NCI-H2227 (cell line): ENCODE measurements at regions not wholly inside any gene's neighbourhood (a gene's known extent, or its start where the extent isn't known, plus 50 kb on each side); places are given as distances from the start of the nearest gene placed in this dataset.

Source experiments
- DNase-seq: peaks from one replicate; lab custom pipeline; 2025; ENCODE audit not compliant: unreplicated experiment; lab: John Stamatoyannopoulos, UW

DNA sequence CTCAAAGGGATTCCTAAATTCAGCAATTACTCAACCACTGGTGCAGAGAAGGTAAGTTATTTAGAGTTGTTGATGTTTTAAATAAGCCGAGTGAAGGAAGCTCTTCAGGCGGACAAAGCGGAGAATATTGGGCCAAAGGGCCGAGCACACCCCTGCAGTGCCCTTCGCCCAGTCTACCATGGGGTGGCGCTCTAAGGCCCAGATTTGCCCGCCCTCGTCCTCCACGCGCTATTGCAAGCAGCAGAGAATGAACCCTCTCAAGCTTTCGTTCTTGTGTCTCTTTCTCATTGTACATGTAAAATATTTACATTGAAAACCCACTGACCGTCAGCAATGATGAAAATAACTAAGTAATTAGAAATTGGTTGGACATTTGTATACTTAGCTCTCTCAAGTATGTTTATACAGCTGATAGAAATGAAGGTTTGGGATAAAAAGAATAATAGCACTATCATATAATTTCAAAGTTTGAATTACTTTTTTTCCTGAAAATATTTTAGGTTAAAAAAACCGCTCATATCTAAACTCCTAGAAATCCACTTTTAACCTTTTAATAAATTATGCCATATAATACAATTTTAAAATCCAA is 195.0 kb upstream of the CEP162 start:
- DNase-seq: peak; percentile 75

DNA sequence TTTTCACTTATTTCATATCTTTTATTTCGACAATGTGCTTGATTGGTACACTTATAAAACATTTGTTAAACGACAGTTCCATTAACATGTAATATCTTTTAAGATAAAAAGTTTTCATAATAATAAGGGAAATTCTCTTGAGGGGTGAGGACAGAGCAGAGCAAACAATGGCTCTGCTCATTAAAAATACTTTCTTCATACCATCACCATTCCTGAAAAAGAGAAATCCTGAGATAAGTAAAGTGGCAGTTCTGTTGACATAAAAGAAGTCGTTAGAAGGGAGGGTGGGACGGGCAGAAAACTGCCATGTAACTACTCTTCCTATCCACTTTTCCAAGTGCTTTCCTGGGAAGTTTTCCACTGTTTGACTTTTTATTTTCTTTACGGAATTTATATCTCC is 193.6 kb upstream of the CEP162 start:
- DNase-seq: no peak

DNA sequence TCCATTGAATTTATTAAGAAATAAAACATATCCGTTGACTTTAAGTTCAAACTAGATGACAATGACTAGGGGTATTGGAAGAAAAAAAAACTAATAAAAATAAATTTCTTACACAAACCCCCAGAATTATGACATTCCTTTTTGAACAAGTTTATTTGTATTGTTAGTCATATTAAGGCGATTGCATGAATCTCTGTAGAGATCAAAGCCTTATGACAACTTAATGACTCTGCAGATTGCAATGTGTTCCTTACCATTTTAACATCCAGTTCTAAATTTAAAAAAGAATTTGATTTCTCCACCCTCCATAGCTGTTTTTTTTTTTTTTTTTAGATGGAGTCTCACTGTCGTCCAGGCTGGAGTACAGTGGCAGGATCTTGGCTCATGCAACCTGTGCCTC is 189.8 kb upstream of the CEP162 start:
- DNase-seq: no peak

DNA sequence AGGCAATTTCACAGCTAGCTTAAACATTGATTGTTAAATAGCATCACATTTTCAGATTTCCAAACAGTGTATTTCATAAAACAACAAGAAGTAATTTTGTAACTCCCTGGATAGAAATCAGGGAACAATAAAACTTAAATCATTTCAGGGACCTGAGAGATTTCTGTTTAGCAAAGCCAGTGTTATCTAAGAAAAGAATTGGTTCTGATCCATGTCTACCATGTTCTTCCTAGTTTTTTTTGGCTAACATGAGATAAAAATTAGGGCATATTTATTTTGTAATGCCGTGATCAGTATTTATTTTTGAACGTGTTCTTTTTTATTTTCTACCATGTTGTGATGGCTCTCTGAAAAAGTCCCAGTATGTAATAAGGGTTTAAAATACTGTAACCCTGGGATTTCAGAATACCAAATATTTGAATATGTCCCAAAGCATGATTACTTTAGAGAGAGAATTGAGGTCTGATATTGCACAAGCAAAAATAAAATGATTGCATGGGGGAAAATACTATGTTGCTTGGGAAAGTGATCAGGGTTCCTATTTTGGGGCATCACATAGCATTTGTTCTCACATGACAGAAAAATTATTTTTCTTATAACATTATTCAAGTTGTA is 188.7 kb upstream of the CEP162 start:
- no peak for DNase-seq

DNA sequence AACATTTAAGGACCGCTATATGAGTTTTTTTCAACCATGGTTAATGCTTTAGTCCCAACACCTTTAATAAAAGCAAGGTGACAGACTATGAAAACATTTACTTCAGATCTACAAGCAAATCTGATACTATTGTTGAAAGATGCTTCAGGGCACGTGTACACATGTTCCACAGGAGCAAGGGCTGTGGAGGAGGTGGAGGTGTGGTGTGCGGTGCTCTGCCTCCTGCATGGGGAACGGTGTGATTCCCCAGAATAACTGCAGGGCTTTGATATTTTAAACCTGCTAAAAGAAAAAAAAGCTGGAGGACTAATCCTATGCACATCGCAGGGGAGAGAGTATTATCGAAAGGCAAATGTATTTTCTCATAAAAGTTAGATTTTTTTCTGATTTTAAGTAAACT is 188.1 kb upstream of the CEP162 start:
- DNase-seq: no peak

DNA sequence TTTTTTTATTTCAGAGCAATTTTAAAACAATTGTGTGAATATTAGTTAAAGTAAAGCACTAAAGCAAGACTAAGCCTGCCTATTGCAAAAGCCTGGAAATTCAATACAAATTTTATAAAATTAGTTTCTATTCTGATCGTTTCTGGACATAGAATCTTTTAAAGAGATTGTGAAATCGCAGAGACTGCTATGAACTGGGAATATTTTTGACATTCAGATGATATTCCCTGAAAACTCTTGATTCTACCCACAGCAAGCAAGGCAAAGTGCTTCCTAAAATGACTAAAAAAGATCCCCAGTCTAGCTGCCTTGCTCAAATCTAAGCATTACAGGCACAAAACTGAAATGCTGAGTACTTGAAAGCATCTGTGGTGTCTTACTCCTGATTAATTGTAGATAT is 187.6 kb upstream of the CEP162 start:
- DNase-seq: no peak

DNA sequence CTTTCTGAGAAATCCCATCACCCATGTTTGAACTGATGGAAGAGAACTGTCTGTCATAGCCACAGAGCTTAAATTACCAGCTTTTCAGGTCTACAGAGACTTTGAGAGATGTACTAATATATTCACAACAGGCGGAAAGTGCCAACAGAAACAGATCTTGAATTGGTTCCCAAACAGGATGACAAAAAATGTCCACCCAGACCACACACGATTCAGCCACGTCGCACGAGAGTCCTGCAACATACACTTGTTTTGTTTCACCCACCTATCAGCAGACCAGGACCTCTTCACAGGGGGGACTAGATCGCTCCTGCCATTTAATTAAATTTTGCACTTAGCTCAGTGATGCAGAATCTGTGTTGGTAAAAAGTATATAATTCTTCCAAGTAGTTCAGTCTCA is 187.1 kb upstream of the CEP162 start:
- DNase-seq: no peak

DNA sequence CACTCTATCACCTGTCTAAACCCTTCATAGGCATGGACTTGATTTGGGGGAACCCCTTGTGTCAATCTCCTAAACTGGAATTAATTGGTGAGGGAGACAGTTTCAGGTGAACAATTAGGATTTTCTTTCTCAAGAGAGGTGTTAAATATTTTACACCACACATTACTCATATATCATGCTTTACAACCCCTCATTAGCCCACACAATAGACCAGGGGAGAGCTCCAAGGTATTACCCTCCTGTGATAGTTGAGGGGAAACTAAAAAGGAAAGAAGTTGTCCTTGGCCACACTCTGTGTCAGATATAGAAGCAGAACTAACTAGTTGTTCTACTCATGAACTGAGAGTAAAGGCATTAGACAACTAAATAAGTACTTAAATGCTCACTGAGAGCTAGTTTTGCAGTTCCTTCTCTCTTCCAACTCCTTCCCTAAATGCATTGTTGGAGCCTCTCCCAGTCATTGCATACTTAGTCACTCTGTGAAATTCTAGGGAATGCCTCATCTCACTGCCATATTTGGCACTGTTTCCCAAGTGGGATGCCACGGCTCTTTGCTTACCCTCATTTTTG is 183.7 kb upstream of the CEP162 start:
- DNase-seq: peak; percentile 27

DNA sequence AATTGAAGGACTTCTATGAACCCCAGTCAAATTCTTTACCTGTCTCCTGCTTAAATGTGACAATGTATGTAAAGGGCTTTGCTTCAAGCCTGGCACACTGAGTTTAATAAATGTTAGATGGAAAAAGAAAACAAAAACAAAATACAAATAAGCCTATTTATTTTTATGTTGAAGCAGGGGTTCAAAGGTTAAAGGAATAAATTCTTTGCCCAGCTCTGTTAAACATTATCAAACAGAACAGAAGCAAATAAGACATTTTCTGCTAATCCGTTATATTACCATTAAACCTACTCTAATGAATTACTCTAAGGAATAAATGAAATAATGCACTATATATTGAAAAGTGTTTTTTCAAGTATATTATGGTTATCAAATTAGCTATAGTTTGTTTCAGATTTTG is 182.5 kb upstream of the CEP162 start:
- no peak for DNase-seq

DNA sequence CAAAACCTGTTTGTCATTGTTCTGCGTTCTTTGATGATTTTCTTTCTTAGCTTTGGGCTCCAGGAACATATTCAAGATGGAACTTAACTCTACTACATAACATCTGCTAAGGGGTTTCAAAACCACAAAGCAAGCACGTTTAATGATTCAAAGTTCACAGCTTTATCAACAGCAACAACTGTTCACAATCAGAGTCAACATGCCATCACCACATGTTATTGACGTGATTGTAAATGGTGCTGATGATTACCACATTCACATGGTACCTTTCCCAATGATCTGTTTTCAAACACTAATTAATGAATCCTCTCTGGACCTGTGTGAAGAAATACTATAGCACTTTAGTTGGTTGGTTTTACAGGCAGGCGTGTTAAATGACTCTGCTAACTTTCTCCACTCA is 180.6 kb upstream of the CEP162 start:
- DNase-seq: no peak

DNA sequence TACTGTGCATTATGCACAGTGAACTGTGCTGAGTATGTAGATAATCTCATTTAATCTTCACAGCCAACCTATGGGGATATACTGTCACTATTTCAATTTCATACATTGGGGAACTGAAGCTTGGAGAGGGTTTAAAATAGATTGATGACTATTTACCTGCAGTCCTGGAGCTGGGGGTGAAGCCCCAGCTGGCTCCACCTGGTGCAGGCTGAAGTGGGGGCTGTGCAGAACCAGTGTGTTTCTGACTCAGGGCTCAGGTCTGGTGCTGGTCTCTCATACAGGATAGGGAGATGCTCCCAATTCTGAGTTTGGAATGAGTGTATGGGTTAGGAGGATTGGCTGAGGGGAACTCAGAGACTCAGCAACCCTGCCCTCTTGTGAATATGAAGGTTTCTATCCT is 176.1 kb upstream of the CEP162 start:
- DNase-seq: no peak

DNA sequence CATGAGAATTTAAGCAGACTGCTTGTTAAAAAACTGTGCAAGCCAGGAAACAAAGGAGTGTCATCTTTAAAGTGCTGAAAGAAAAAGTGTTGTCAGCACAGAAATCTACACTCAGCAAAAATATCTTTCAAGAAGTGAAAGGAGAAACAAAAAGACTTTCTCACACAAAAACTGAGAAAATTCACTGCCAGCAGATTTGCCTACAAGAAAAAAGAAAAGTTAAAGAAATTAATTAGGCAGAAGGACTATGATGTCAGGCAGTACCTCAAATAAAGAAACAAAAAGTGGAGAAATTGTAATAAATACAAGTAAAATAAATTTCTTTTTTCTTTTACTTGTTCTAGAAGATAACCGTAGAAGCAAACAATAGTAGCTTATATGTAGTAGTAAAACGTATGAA is 171.6 kb upstream of the CEP162 start:
- no peak for DNase-seq

DNA sequence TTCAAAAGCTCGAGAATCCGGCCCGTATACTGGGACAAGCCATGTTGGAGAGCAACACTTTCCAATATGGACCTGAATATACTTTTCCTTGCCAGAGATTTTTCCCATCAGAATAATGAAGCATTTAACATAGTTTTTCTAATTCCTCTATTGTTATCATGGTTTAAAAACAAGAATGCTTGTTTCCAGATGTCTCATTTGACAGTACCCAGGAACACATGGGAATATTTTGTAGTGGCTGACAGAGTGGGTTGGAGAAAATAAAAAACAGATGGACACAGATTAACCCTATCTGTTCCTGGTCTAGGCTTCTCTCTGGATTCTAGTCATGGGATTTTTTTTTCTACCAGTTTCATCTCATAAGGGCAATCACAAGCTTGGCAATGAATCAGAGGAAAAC is 164.8 kb upstream of the CEP162 start:
- no peak for DNase-seq

DNA sequence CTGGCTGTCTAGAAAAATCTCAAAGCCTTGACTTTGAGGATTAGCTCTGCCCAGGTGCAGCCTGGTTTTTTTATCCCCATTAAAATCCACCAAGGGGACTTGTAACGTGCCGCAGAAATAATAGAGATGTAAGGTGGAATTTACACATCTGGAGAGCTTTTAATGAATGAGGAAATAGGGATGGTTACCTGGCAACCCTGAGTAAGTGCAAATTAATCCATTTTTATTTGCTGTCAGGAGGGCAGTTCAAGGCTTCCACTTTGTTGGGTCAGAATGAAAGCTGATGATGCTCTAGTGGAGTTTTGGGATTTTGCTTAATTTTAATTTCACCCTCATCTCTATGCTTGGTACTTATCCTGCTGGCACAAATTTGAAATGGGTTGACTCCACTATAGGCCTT is 163.4 kb upstream of the CEP162 start:
- DNase-seq: no peak

DNA sequence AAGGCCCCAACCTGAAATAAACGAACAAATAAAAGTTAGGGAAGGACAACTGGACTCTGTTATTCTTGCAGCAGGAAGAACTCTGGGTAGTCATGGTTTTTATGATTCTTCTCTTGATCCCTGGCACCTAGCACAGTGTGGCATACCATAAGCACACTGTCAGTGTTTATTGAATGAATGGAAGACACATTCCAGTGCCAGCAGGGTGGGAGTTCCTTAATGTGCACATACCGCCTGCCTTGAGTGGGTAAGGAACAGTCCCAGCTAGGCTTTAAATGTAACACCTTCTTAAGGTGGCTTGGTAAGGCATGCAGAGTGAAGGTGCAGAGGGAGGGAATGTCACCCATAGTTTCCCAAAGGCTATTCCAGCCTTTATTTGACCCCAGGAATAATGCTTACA is 162.9 kb upstream of the CEP162 start:
- DNase-seq: no peak

DNA sequence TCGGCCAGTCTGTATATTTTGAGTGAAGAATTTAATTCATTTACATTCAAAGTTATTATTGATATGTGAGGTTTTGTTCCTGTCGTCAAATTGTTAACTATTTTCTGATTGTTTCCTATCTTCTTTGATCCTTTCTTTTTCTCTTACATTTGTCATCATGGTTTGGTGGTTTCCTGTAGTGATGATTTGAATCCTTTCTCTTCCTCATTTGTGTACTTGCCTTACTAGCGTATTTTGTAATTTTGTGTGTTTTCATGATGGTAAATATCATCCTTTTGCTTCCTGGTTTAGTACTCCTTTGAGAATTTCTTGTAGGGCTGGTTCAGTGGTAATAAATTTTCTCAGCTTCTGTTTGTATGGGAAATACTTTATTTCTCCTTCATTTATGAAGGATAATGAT is 151.7 kb upstream of the CEP162 start:
- DNase-seq: no peak

DNA sequence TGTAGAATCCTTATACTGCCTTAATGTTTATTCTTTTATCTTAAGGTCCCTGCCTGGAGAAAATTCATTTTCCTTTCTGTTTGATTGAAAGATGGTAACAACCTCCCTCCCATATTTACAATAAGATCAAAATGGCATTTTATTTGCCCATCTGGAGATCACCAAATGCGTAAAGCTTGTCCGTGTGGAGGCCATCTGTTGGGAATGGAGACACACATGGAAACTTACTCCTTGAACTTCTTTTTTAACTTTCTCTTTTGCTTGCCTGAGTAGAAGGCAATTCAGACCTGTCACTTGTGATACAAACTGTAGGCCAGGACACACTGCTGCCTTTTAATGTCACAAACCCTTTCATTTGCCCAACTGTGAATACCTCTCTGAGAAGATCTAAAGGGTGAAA is 144.8 kb upstream of the CEP162 start:
- DNase-seq: no peak

DNA sequence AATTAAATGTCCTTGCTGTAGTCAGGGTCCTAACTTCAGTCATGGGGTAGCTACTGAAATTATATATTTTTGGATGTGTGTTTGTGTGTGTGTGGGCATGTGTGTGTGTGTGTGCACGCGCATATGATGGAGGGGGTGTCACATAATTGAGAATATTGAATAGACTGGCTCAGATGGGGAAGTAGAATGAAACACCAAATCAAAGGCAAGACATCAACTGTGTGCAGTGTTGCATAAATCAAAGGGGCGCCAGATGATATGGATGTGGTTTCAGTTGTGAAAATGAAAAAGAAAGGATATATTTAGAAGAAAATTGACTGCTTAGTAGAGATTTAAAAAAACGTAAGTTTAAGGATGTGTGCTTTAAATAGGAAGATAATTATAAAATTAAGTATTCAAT is 144.2 kb upstream of the CEP162 start:
- no peak for DNase-seq

DNA sequence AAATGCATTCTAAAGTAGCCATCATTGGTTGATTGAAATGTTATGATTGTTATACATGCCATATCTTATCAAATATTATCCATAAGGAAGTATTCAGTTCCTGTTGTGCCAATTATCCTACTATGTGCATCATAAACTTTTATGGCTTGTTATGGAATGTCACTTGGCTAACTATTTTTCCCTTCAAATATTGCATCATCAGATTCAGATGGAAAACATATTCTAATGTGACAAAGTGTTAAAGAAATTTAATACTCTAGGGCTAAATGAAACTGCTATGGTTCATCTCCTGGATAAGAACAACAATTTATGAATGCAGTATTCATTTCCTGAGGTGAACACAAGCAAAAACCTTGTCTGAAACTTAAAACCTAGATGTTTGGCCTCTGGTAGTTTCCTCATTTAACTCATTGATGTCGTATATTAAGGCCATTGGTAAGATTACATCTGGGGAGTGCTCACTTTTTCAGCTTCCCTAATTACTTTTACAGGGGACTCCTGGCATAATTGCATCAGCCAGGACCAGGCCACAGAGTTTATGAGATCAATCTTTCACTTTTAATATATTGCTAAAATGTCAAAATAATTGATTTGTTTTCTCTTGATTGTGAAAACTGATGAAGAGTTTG is 134.9 kb upstream of the CEP162 start:
- no peak for DNase-seq

DNA sequence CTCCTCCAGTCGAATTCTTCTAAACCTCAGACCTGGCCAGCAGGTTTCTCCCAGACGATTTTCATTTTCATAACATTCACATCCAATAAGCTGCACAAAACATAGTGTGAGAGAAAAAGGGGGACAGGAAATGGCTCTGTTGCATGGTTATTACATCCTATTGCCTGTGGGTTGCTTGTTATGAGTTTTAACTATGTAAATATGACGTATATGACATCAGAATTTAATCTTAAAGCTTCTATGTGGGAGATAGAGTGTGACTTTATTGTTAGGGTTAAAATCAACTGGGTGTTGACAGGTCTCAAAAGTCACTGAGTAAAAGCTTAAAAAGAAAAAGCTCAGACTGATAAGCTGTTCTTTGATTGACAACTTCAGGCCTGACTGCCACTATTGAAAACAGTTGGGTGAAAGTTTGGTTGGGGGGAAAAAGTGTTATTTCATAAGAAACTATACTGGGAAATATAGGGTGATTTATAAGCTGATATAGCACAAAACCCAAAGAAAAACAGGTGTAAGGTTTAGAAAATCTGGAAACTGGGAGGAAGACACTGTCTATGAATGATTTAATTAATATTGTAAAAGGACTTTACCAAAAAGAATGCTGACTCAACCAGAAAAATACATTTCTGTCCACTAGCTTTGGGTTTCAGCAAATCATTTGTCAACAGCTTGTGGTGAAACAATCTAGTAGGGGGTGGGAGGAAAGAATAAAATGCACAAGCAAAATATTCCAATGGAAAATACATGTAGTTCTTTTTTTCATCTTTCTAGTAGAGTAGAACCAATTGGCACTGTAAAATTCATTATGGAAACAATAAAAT is 134.1 kb upstream of the CEP162 start:
- DNase-seq: no peak

DNA sequence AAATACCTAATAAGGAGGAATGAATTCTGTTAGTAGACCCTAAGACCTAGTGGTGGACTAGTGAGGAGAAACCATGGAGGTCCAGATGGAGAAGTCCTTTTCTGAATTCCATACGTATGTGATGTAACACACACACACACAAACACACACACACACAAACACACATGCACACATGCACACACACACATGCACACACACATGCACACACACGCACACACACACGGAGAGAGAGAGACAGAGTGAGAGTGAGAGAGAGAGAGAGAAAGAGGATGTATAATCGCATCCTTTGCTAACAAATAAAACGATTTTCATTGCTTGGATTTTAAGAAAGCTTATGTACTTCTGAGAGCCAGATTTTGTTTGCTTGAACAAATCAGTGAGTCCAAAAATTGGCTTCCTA is 132.6 kb upstream of the CEP162 start:
- DNase-seq: no peak

DNA sequence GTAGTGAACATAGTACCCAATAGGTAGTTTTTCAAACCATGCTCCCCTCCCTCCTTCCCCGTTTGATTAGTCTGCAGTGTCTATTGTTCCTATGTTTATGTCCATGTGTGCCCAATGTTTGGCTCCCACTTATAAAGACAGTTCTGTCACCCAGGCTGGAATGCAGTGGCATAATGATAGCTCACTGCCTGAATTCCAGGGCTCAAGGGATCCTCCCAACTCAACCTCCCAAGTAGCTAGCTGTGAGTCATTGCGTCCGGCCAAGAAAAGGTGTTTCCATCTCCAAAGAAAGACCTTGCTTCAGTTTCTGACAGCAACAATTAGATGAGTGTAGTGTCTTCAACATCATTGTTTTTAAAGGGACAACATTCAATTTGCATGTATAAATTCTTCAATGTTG is 131.1 kb upstream of the CEP162 start:
- DNase-seq: no peak
